HUES64 (cell line): ENCODE measurements at regions not wholly inside any gene's neighbourhood (a gene's known extent, or its start where the extent isn't known, plus 50 kb on each side); places are given as distances from the start of the nearest gene placed in this dataset.

Source experiments
- H3K27ac ChIP-seq: 2 replicates; pipeline ENCODE4 v1.7.0; 2013; ENCODE audit warnings: low read depth, low read length, inconsistent platforms
- H3K27me3 ChIP-seq: 2 replicates; pipeline ENCODE4 v1.6.1; 2013; ENCODE audit warnings: mild to moderate bottlenecking, low read length; ENCODE audit not compliant: insufficient read depth
- H3K36me3 ChIP-seq: 2 replicates; pipeline ENCODE4 v1.6.1; 2013; ENCODE audit warnings: mild to moderate bottlenecking, low read length; ENCODE audit not compliant: insufficient read depth
- H3K4me1 ChIP-seq: 2 replicates; pipeline ENCODE4 v1.6.1; 2013; ENCODE audit warnings: mild to moderate bottlenecking, low read length, moderate library complexity; ENCODE audit not compliant: insufficient read depth
- H3K4me3 ChIP-seq: 2 replicates; pipeline ENCODE4 v1.5.1; 2013; ENCODE audit warnings: mild to moderate bottlenecking, low read length, moderate library complexity
- H3K9ac ChIP-seq: 2 replicates; pipeline ENCODE4 v1.6.1; 2013; ENCODE audit warnings: mild to moderate bottlenecking, low read depth, low read length
- H3K9me3 ChIP-seq: 2 replicates; pipeline ENCODE4 v1.6.1; 2013; ENCODE audit warnings: low read depth, low read length; ENCODE audit not compliant: insufficient read depth
- WGBS: fragments of 150-250, 120-280 bp; methylation state at CpG from one replicate; pipeline ENCODE4 v1.1.7; 2013; ENCODE audit warnings: missing lambda C conversion rate; 5-methylcytosine and 5-hydroxymethylcytosine counted together

DNA sequence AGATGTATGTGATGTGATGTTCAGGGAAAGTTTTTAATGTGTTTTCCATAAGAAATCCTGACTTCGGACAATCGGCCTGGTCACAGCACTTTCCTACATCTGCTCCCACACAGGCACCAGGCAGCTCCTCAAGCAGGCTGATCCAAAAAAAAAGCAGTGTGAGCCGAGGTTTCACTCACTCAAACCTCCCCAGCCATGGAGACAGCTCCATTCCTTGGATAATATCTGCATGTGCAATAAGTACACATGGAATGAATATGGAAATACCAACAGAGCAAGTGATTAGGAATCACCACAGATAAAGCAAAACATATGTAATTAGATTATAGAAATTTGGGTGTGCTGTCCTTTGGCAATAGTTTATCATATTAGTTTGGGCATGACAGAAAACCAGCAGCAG is 88.8 kb upstream of the API5 start:
- WGBS, result 86% methylated on average over 3 of the region's 3 CpGs
- Histone ChIP-seq H3K36me3 (no peaks in the 10 kb centered on the region), H3K27ac (no peak overlapping the region), H3K4me3 (no peak overlapping the region), H3K9me3 (no peaks in the 10 kb centered on the region; the same call in 1 of the 2 replicates), H3K9ac (no peak overlapping the region), H3K27me3 (no peaks in the 10 kb centered on the region), H3K4me1 (peaks cover 6% of the 10 kb centered on the region; the same call in 1 of the 2 replicates)

DNA sequence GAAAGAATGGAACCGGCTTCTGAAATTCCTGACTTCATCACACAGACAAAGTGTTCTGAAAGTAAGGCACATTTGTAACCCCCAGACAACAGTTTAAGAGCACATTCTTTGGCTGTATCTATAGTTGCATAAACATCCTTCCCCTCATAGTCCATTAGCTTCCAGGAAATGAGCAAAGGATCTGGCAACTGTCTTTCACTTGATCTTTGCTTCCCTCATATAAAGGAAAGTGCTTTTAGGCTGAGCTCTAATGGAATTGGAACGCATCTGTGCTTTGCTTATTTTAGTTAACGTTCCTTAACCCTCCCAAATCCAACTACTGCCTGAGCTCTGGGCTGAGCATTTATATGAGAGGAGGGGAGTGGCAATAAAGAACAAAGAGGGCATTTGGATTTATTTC is 76.9 kb upstream of the API5 start:
- Histone ChIP-seq H3K36me3 (no peaks in the 10 kb centered on the region), H3K9ac (no peak overlapping the region), H3K9me3 (no peaks in the 10 kb centered on the region), H3K4me3 (no peak overlapping the region), H3K27ac (no peak overlapping the region), H3K4me1 (no peaks in the 10 kb centered on the region), H3K27me3 (no peaks in the 10 kb centered on the region)
- 85% methylated on average over 1 of the region's 3 CpGs for whole genome bisulfite sequencing

GRCh38 chr11:43238341-43238740 is 73.5 kb upstream of the API5 start:
- Histone ChIP-seq H3K9me3 (no peaks in the 10 kb centered on the region), H3K4me3 (no peak overlapping the region), H3K36me3 (no peaks in the 10 kb centered on the region), H3K4me1 (no peaks in the 10 kb centered on the region), H3K9ac (no peak overlapping the region), H3K27ac (no peak overlapping the region), H3K27me3 (no peaks in the 10 kb centered on the region)
- WGBS, result 100% methylated on average over 2 of the region's 3 CpGs

DNA sequence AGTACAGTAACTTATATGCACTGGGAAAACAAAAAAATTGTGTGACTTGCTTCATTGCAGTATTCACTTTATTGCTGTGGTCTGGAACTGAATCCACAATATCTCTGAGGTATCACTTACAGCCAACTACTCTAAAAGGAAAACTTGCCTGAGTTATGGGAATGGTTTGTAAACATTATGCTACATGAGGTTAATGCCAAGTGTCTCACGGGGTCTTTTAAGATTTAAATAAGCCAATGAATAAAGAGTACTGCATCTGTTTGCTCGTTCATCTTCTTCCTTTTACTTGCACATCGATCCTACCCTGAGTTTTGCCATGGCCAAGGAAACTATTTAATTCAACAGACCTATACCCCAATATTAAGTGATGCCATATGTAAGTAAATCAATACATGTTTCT is 72.0 kb upstream of the API5 start:
- 79% methylated on average over 3 of the region's 3 CpGs for WGBS
- Histone ChIP-seq H3K4me1 (no peaks in the 10 kb centered on the region), H3K36me3 (no peaks in the 10 kb centered on the region), H3K27ac (no peak overlapping the region), H3K9ac (no peak overlapping the region), H3K27me3 (no peaks in the 10 kb centered on the region), H3K4me3 (no peak overlapping the region), H3K9me3 (no peaks in the 10 kb centered on the region)

DNA sequence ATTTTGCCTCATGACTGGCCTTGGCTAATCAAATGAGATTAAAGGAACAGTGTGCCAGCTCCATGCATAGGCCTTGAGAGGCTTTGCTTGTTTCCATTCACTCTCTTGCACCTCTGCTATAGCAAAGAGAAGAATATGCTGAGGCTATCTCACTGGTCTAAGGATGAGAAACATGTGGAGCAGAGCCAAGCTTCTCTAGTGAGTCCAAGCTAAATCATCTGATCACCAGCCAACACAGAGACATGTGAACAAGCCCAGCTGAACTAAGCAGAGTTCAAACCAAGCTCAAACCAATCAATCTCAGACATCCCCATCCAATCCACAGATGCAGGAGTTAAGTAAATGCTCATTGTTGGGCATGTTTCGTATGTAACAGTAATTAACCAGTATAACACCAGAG is 69.4 kb upstream of the API5 start:
- Histone ChIP-seq H3K27me3 (no peaks in the 10 kb centered on the region), H3K36me3 (no peaks in the 10 kb centered on the region), H3K4me1 (no peaks in the 10 kb centered on the region), H3K9me3 (no peaks in the 10 kb centered on the region), H3K9ac (no peak overlapping the region), H3K27ac (no peak overlapping the region), H3K4me3 (no peak overlapping the region)
- 100% methylated on average over 1 of the region's 1 CpG for WGBS

GRCh38 chr11:43243927-43244326 is 67.9 kb upstream of the API5 start:
- Histone ChIP-seq H3K4me1 (no peaks in the 10 kb centered on the region), H3K4me3 (no peak overlapping the region), H3K9ac (no peak overlapping the region), H3K27me3 (no peaks in the 10 kb centered on the region), H3K9me3 (no peaks in the 10 kb centered on the region), H3K27ac (no peak overlapping the region), H3K36me3 (no peaks in the 10 kb centered on the region)
- WGBS, result 80% methylated on average over 3 of the region's 3 CpGs

GRCh38 chr11:43245466-43245865 is 66.3 kb upstream of the API5 start:
- WGBS, result 79% methylated on average over 4 of the region's 4 CpGs
- H3K36me3 ChIP-seq, result no peaks in the 10 kb centered on the region
- H3K4me1 ChIP-seq, result no peaks in the 10 kb centered on the region
- H3K4me3 ChIP-seq, result no peak overlapping the region
- H3K9ac ChIP-seq, result no peak overlapping the region
- H3K9me3 ChIP-seq, result no peaks in the 10 kb centered on the region
- H3K27ac ChIP-seq, result no peak overlapping the region
- H3K27me3 ChIP-seq, result no peaks in the 10 kb centered on the region

DNA sequence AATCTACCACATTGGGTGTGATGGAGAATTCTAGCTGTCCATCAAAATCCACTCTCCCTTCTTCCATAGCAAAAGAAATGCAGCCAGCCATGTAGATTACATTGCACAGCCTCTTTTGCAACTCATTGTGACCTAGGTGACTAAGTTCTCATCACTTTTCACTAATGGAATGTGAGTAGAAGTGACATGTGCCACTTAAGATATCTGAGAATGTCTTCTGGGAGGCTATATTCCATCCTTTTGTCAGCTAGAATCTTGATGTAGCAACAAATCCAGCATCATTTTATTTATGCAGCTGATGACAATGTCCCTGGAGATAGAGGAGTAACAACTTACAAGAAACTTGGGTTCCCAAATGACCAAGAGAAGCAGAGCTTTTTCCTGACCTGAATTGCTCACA is 61.5 kb upstream of the API5 start:
- H3K9me3 ChIP-seq, result no peaks in the 10 kb centered on the region
- no peaks in the 10 kb centered on the region for H3K36me3 ChIP-seq
- H3K4me1 ChIP-seq, result no peaks in the 10 kb centered on the region
- no peak overlapping the region for H3K9ac ChIP-seq
- H3K27ac ChIP-seq, result no peak overlapping the region
- no peak overlapping the region for H3K4me3 ChIP-seq
- no peaks in the 10 kb centered on the region for H3K27me3 ChIP-seq

DNA sequence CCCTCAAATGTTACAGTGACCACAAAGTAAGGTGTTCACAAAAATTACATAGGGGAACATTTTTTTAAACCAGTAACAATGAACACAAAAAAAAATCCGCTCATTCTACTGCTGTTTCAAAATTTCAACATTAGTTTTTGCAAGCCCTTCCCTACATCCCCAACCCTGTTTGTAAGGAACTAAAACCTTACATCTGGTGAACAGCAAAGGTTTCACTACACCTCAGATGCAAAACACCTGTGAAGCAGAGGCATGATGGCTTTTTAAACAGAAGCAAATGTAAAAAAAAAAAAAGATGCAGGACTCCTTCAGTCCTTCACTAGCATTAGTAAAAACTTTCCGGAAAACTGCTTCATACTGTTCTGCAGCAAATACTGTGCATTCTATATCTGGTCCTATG is 50.0 kb upstream of the API5 start:
- H3K4me3 ChIP-seq, result no peak overlapping the region
- H3K9ac ChIP-seq, result no peak overlapping the region
- H3K27me3 ChIP-seq, result no peaks in the 10 kb centered on the region
- no peaks in the 10 kb centered on the region for H3K4me1 ChIP-seq
- H3K27ac ChIP-seq, result no peak overlapping the region
- peaks cover 9% of the 10 kb centered on the region; the same call in 1 of the 2 replicates for H3K9me3 ChIP-seq
- 98% methylated on average over 2 of the region's 2 CpGs for WGBS
- no peaks in the 10 kb centered on the region for H3K36me3 ChIP-seq
